GM12864 (cell line): ENCODE measurements at regions not wholly inside any gene's neighbourhood (a gene's known extent, or its start where the extent isn't known, plus 50 kb on each side); places are given as distances from the start of the nearest gene placed in this dataset.
"Not testable (repeated sequence)": the region's sequence is repeated elsewhere in the genome, so short reads cannot be mapped to it uniquely, and the experiment has no call there.

Experiments
- DNase-seq: peaks from one replicate; pipeline ENCODE4 v3.0.0-alpha.2; 2011; ENCODE audit warnings: low read depth
- H3K4me3 ChIP-seq: 2 replicates; pipeline ENCODE4 v1.5.1; 2011; ENCODE audit warnings: mild to moderate bottlenecking, low read depth, low read length, control low read depth
- TF ChIP-seq, protein P1 (sequence below): IDR thresholded peaks from 2 replicates; pipeline ENCODE4 v1.5.1; 2011; ENCODE audit warnings: low read depth, mild to moderate bottlenecking, moderate library complexity, low read length, control low read depth, inconsistent platforms; ENCODE audit errors: missing control alignments

DNA sequence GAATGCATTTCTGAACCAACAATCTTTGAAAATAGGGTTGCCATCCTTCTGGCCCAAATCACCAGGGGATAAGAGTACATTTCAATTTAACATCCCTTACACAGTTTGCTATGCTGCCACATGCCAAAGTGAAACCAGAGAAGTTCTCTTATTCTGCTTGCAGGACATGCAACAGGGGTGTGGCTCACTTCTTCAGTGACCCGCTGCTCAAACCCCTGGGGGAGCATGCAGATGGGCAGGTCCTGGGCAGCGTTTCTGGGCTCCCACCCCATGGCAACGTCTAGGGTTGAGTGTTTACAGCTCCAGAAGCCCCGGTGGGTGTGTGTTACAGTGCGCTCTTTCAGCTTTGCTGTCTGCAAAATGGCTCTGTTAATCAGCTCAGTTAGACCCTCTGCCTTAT is 1306.3 kb upstream of the TMEM132C start:
- no peak for DNase-seq
- H3K4me3 ChIP-seq: no peak overlapping the region
- TF ChIP-seq, protein P1, sequence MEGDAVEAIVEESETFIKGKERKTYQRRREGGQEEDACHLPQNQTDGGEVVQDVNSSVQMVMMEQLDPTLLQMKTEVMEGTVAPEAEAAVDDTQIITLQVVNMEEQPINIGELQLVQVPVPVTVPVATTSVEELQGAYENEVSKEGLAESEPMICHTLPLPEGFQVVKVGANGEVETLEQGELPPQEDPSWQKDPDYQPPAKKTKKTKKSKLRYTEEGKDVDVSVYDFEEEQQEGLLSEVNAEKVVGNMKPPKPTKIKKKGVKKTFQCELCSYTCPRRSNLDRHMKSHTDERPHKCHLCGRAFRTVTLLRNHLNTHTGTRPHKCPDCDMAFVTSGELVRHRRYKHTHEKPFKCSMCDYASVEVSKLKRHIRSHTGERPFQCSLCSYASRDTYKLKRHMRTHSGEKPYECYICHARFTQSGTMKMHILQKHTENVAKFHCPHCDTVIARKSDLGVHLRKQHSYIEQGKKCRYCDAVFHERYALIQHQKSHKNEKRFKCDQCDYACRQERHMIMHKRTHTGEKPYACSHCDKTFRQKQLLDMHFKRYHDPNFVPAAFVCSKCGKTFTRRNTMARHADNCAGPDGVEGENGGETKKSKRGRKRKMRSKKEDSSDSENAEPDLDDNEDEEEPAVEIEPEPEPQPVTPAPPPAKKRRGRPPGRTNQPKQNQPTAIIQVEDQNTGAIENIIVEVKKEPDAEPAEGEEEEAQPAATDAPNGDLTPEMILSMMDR: no peak

- no peak for DNase-seq
- no peak overlapping the region for H3K4me3 ChIP-seq
- TF ChIP-seq, protein P1: no peak
Observed at GRCh38 chr12:126963825-126964224, 1303.1 kb upstream of the TMEM132C start.

GRCh38 chr12:126966498-126966897 is 1300.5 kb upstream of the TMEM132C start:
- no peak for DNase-seq
- TF ChIP-seq, protein P1: no peak
- H3K4me3 ChIP-seq: no peak overlapping the region

DNA sequence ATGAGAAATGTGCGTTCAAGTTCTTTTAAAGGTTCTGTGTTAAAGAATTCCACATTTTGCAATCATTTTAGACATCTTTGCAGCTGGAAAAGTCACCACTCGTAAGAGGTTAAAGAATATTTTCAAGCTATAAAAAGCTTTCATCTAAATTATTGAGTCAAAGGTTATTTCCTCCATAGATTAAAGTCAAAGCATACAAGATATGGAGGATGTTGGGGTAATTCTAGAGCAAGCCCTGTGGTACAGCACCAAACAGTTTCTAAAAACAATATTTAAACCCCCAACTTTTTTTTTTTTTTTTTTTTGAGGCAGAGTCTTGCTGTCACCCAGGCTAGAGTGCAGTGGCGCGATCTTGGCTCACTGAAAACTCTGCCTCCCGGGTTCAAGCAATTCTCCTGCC is 1299.8 kb upstream of the TMEM132C start:
- no peak overlapping the region for H3K4me3 ChIP-seq
- TF ChIP-seq, protein P1: no peak
- DNase-seq: no peak

GRCh38 chr12:126974779-126975178 is 1292.2 kb upstream of the TMEM132C start:
- TF ChIP-seq, protein P1: no peak
- no peak overlapping the region for H3K4me3 ChIP-seq
- DNase-seq: no peak

- no peak for DNase-seq
- TF ChIP-seq, protein P1: no peak
- no peak overlapping the region for H3K4me3 ChIP-seq
Observed at GRCh38 chr12:126976579-126976978, 1290.4 kb upstream of the TMEM132C start.

DNA sequence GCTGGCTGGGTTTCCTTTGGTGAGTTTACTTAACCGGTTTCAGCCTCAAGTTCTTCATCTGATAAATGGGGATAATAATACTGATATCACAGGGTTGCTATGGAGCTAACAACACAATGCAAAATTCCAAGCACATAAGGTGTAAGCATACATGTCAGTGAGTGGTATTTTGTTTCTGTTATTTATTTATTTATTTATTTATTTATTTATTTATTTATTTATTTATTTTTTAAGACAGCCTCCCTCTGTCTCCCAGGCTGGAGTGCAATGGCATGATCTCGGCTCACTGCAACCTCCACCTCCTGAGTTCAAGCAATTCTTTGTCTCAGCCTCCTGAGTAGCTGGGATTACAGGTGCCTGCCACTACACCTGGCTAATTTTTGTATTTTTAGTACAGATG is 1287.4 kb upstream of the TMEM132C start:
- not testable (repeated sequence) for DNase-seq, H3K4me3 ChIP-seq

DNA sequence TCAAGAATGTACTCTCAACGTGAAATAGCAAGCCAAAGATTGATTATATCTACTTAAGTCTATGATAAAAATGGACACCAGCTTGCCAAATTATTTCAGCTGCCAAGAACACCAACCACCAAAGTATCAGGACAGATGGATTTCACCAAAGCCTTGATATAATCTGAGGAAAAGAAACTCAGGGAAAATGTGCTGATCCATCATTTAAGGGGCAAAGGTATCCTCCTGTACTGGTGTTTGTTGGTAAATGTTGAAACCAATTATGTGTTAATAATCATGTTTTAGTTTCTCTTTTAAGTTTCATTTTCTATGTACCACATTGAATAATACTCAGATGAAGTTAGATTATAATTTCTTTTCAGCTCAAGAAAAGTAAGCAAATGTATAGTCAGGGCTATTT is 1284.3 kb upstream of the TMEM132C start:
- TF ChIP-seq, protein P1: no peak
- no peak overlapping the region for H3K4me3 ChIP-seq
- DNase-seq: no peak

DNA sequence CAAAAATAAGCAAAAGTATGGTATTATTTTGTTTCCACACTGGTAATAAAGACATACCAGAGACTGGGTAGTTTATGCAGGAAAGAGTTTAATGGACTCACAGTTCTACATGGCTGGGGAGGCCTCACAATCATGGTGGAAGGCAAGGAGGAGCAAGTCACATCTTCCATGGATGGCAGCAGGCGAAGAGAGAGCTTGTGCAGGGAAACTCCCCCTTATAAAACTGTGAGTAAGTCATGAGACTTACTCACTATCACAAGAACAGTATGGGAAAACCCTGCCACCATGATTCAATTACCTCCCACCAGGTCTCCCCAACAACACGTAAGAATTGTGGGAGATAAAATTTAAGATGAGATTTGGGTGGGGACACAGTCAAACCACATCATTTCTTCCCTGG is 1283.2 kb upstream of the TMEM132C start:
- H3K4me3 ChIP-seq, DNase-seq: not testable (repeated sequence)

DNA sequence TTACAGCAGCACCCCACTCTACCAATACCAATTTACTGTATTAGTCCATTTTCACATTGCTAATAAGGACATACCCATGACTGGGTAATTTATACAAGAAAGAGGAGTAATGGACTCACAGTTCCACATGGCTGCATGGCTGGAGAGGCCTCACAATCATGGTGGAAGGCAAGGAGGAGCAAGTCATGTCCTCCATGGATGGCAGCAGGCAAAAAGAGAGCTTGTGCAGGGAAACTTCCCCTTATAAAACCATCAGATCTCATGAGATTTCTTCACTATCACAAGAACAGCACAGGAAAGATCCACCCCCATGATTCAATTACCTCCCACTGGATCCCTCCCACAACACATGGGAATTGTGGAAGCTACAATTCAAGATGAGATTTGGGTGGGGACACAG is 1281.3 kb upstream of the TMEM132C start:
- not testable (repeated sequence) for H3K4me3 ChIP-seq, DNase-seq
